ENCODE measurements at regions not wholly inside any gene's neighbourhood (a gene's known extent, or its start where the extent isn't known, plus 50 kb on each side); places are given as distances from the start of the nearest gene placed in this dataset.

DNA sequence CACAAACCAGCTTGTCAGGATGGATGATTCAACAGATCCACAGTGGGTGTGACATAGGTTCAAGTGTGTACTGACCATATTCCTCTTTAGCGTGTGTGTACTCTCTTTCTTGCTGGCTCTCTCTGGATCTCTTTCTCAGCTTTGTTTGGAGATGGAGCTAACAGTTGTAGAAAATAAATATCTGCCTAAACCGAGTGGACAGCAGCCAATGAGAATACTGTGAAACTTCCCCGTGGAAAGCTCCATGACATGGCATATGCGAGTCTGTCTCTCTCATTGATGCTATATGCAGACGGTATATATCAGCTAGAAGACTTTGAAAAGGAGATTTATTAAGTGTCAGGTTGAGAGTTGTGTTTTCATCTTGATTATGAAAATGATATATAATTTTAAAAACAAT is 406.5 kb upstream of the SUCLG2 start:
- no peak for TF ChIP-seq CTCF (IDR thresholded peaks at IDR 0.05; ENCODE audit: low read length)
- TF ChIP-seq EZH2 (IDR thresholded peaks at IDR 0.05; ENCODE audit: borderline replicate concordance, low read length): no peak

Measured in OCI-LY1 (cell line).